Stimulated activated naive CD8-positive, alpha-beta T cell treated with anti-CD3 and anti-CD28 coated beads, Interleukin-15, amount 100 ng/mL, for 72 hours (primary cell): ENCODE measurements at regions not wholly inside any gene's neighbourhood (a gene's known extent, or its start where the extent isn't known, plus 50 kb on each side); places are given as distances from the start of the nearest gene placed in this dataset.

Experiments used
- ATAC-seq: fragments of 150-1000 bp; cut with Tn5 transposase; 2 replicates; pipeline ENCODE4 v1.10.0; 2021; ENCODE audit warnings: mild to moderate bottlenecking, moderate library complexity
- DNase-seq, 2 donors: peaks; one replicate each; pipeline ENCODE4 v3.0.0; 2021 to 2022
- H3K27ac Mint-ChIP-seq, 2 donors: one replicate each; pipeline ENCODE4 v1.8.0; 2022; ENCODE audit warnings: mild to moderate bottlenecking in 2 of 2, mixed read lengths in 2 of 2, moderate library complexity in 2 of 2
- H3K27me3 Mint-ChIP-seq: one replicate; pipeline ENCODE4 v1.8.0; 2022; ENCODE audit warnings: mixed read lengths
- H3K4me1 Mint-ChIP-seq: one replicate; pipeline ENCODE4 v1.8.0; 2022; ENCODE audit warnings: mild to moderate bottlenecking, mixed read lengths
- H3K4me3 Mint-ChIP-seq, 2 donors: one replicate each; pipeline ENCODE4 v1.8.0; 2022; ENCODE audit warnings: mild to moderate bottlenecking in 2 of 2, mixed read lengths in 2 of 2, moderate library complexity in 1 of 2
- H3K9me3 Mint-ChIP-seq, 2 donors: one replicate each; pipeline ENCODE4 v1.8.0; 2022; ENCODE audit warnings: mixed read lengths in 2 of 2

GRCh38 chr20:17141568-17141967 lies 85.3 kb upstream of the PCSK2 start:
- ATAC-seq (no peak), DNase-seq (no peak)
- Mint-ChIP-seq H3K9me3 (peaks cover 0 to 5% of the 10 kb centered on the region in 2 donors), H3K27me3 (no peaks in the 10 kb centered on the region), H3K4me1 (no peaks in the 10 kb centered on the region), H3K4me3 (no peak overlapping the region), H3K27ac (no peak overlapping the region)

- ATAC-seq (no peak), DNase-seq (no peak)
- Mint-ChIP-seq H3K27ac (no peak overlapping the region), H3K9me3 (peaks cover 0 to 5% of the 10 kb centered on the region in 2 donors), H3K4me1 (no peaks in the 10 kb centered on the region), H3K27me3 (no peaks in the 10 kb centered on the region), H3K4me3 (no peak overlapping the region)
Measured at GRCh38 chr20:17142666-17143065, 84.2 kb upstream of the PCSK2 start.

- peaks cover 0 to 14% of the 10 kb centered on the region in 2 donors for H3K9me3 Mint-ChIP-seq
- H3K27me3 Mint-ChIP-seq = no peaks in the 10 kb centered on the region
- H3K4me3 Mint-ChIP-seq = no peak overlapping the region
- H3K4me1 Mint-ChIP-seq = no peaks in the 10 kb centered on the region
- H3K27ac Mint-ChIP-seq = no peak overlapping the region
- DNase-seq (no peak), ATAC-seq (no peak)
Measured at GRCh38 chr20:17150858-17151257, 76.0 kb upstream of the PCSK2 start.

- no peak overlapping the region for H3K4me3 Mint-ChIP-seq
- no peak for DNase-seq
- H3K4me1 Mint-ChIP-seq = no peaks in the 10 kb centered on the region
- H3K27ac Mint-ChIP-seq = no peak overlapping the region
- no peaks in the 10 kb centered on the region for H3K27me3 Mint-ChIP-seq
- H3K9me3 Mint-ChIP-seq = peaks cover 6 to 7% of the 10 kb centered on the region in 2 donors
- no peak for ATAC-seq
Measured at GRCh38 chr20:17155401-17155800, 71.4 kb upstream of the PCSK2 start.

GRCh38 chr20:17158701-17159100 lies 68.1 kb upstream of the PCSK2 start:
- no peak overlapping the region for H3K27ac Mint-ChIP-seq

GRCh38 chr20:17161673-17162481 lies 65.0 kb upstream of the PCSK2 start:
- DNase-seq (no peak), ATAC-seq (no peak)
- H3K27me3 Mint-ChIP-seq = no peaks in the 10 kb centered on the region
- H3K4me3 Mint-ChIP-seq = no peak overlapping the region
- no peak overlapping the region for H3K27ac Mint-ChIP-seq
- peaks cover 0 to 6% of the 10 kb centered on the region in 2 donors for H3K9me3 Mint-ChIP-seq
- H3K4me1 Mint-ChIP-seq = no peaks in the 10 kb centered on the region

More at GRCh38 chr20:17158701-17159100, 68.1 kb upstream of the PCSK2 start:
- no peak for DNase-seq
- Mint-ChIP-seq H3K4me3 (no peak overlapping the region), H3K9me3 (peaks cover 6 to 7% of the 10 kb centered on the region in 2 donors), H3K4me1 (no peaks in the 10 kb centered on the region), H3K27me3 (no peaks in the 10 kb centered on the region)
- ATAC-seq = no peak

- Mint-ChIP-seq H3K9me3 (peaks cover 4 to 9% of the 10 kb centered on the region in 2 donors), H3K4me1 (no peaks in the 10 kb centered on the region), H3K27me3 (peaks cover 6% of the 10 kb centered on the region)
Measured at GRCh38 chr20:17168026-17168612, 58.7 kb upstream of the PCSK2 start.

GRCh38 chr20:17169585-17170136 lies 57.2 kb upstream of the PCSK2 start:
- no peak for DNase-seq
- no peak overlapping the region for H3K4me3 Mint-ChIP-seq
- no peaks in the 10 kb centered on the region for H3K4me1 Mint-ChIP-seq

More at GRCh38 chr20:17168026-17168612, 58.7 kb upstream of the PCSK2 start:
- DNase-seq (no peak), ATAC-seq (no peak)
- Mint-ChIP-seq H3K4me3 (no peak overlapping the region), H3K27ac (no peak overlapping the region)

GRCh38 chr20:17171746-17172280 lies 55.0 kb upstream of the PCSK2 start:
- Mint-ChIP-seq H3K27ac (no peak overlapping the region), H3K4me1 (no peaks in the 10 kb centered on the region), H3K27me3 (peaks cover 6% of the 10 kb centered on the region), H3K4me3 (no peak overlapping the region), H3K9me3 (peaks cover 4 to 9% of the 10 kb centered on the region in 2 donors)
- DNase-seq = no peak
- no peak for ATAC-seq

More at GRCh38 chr20:17169585-17170136, 57.2 kb upstream of the PCSK2 start:
- H3K27me3 Mint-ChIP-seq = peaks cover 6% of the 10 kb centered on the region
- H3K9me3 Mint-ChIP-seq = peaks cover 4 to 9% of the 10 kb centered on the region in 2 donors
- H3K27ac Mint-ChIP-seq = no peak overlapping the region
- ATAC-seq = no peak

GRCh38 chr20:17172836-17173516 lies 53.9 kb upstream of the PCSK2 start:
- Mint-ChIP-seq H3K4me3 (no peak overlapping the region), H3K27me3 (peaks cover 6% of the 10 kb centered on the region), H3K4me1 (no peaks in the 10 kb centered on the region), H3K27ac (no peak overlapping the region), H3K9me3 (peaks cover 4 to 9% of the 10 kb centered on the region in 2 donors)
- no peak for ATAC-seq
- no peak for DNase-seq
